ENCODE measurements at regions not wholly inside any gene's neighbourhood (a gene's known extent, or its start where the extent isn't known, plus 50 kb on each side); places are given as distances from the start of the nearest gene placed in this dataset.

- TF ChIP-seq EP300 (IDR thresholded peaks at IDR 0.05), result no peak
- TF ChIP-seq, protein P1, sequence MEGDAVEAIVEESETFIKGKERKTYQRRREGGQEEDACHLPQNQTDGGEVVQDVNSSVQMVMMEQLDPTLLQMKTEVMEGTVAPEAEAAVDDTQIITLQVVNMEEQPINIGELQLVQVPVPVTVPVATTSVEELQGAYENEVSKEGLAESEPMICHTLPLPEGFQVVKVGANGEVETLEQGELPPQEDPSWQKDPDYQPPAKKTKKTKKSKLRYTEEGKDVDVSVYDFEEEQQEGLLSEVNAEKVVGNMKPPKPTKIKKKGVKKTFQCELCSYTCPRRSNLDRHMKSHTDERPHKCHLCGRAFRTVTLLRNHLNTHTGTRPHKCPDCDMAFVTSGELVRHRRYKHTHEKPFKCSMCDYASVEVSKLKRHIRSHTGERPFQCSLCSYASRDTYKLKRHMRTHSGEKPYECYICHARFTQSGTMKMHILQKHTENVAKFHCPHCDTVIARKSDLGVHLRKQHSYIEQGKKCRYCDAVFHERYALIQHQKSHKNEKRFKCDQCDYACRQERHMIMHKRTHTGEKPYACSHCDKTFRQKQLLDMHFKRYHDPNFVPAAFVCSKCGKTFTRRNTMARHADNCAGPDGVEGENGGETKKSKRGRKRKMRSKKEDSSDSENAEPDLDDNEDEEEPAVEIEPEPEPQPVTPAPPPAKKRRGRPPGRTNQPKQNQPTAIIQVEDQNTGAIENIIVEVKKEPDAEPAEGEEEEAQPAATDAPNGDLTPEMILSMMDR (IDR thresholded peaks at IDR 0.05), result no peak
- no peak for TF ChIP-seq POLR2A (IDR thresholded peaks at IDR 0.05)
These were observed 306.7 kb upstream of the CHAC2 start for GRCh38 chr2:53460937-53461336.
